ENCODE measurements at regions not wholly inside any gene's neighbourhood (a gene's known extent, or its start where the extent isn't known, plus 50 kb on each side); places are given as distances from the start of the nearest gene placed in this dataset.

GRCh38 chr6:135557582-135557981 is 60.0 kb upstream of the AHI1 start:
- H3K4me1 ChIP-seq (replicated peaks in 1 of 4; ENCODE audit: control insufficient read depth in 3 of 4, insufficient read depth in 4 of 4, low read length in 3 of 4) = no peaks in the 10 kb centered on the region
- no peak overlapping the region for H2BK120ac ChIP-seq (replicated peaks; ENCODE audit: low read depth, low read length)
- DNase-seq (ENCODE audit: low read depth in 1 of 2, low spot score in 2 of 2) = no peak
- no peak overlapping the region for H3K4ac ChIP-seq (replicated peaks; ENCODE audit: insufficient read length, low read depth, low read length)
- H2BK15ac ChIP-seq (ENCODE audit: low read length) = no peak overlapping the region
- H4K20me1 ChIP-seq (replicated peaks in 1 of 2; ENCODE audit: control insufficient read depth in 1 of 2, insufficient read depth in 2 of 2, low read length in 2 of 2) = no peaks in the 10 kb centered on the region
- H2BK20ac ChIP-seq (ENCODE audit: low read length) = no peak overlapping the region
- CTCF ChIA-PET (ENCODE audit: partially characterized antibody) = no interaction called here
- H3K27me3 ChIP-seq (replicated peaks in 1 of 4; ENCODE audit: control insufficient read depth in 3 of 4, extremely low read depth in 1 of 4, insufficient read depth in 3 of 4, low read length in 3 of 4) = no peaks in the 10 kb centered on the region
- POLR2A ChIA-PET (ENCODE audit: partially characterized antibody) = no interaction called here
- no peak overlapping the region for H3K56ac ChIP-seq (replicated peaks; ENCODE audit: insufficient read length, low read depth, low read length)
- H3K9ac ChIP-seq (replicated peaks in 1 of 4; ENCODE audit: extremely low read depth in 1 of 4, low read depth in 3 of 4, low read length in 3 of 4) = no peak overlapping the region
- H3K4me2 ChIP-seq (ENCODE audit: insufficient read depth in 1 of 2, low read depth in 2 of 2, low read length in 2 of 2) = no peak overlapping the region
- FAIRE-seq = no peak
- no peaks in the 10 kb centered on the region for H3K23me2 ChIP-seq (ENCODE audit: low read depth, low read length)
- H3K18ac ChIP-seq (ENCODE audit: extremely low read depth, low read length) = no peak overlapping the region
- H4K8ac ChIP-seq (ENCODE audit: extremely low read depth, insufficient read depth, low read length) = no peak overlapping the region
- no peak overlapping the region for H3K27ac ChIP-seq (ENCODE audit: low read depth, low read length)
- H2AFZ ChIP-seq (ENCODE audit: low read length) = 0 out of 2 replicates have a peak overlapping the region, but pooled peaks have one; percentile 9
- 93% methylated on average over 2 of the region's 2 CpGs; no CpG with 5 or more reads in 1 of the 2 experiments for WGBS, 2 experiments (ENCODE audit: extremely low coverage in 1 of 2, insufficient coverage in 1 of 2, insufficient read length in 1 of 2, insufficient replicate concordance in 2 of 2, low coverage in 1 of 2, low lambda C conversion rate in 2 of 2, missing lambda C conversion rate in 1 of 2)
- H4K5ac ChIP-seq (ENCODE audit: insufficient read length, low read depth, low read length) = no peak overlapping the region
- no peak overlapping the region for H3K4me3 ChIP-seq (ENCODE audit: extremely low read depth in 1 of 4, insufficient read depth in 2 of 4, low read depth in 3 of 4, low read length in 4 of 4)
- H3K36me3 ChIP-seq (ENCODE audit: control insufficient read depth in 2 of 4, insufficient read depth in 4 of 4, low read length in 3 of 4) = no peaks in the 10 kb centered on the region
- no peak overlapping the region for H3K23ac ChIP-seq (ENCODE audit: insufficient read length)
- H2AK5ac ChIP-seq (ENCODE audit: low read depth, low read length) = no peak overlapping the region
- no peak overlapping the region for H3K14ac ChIP-seq (ENCODE audit: insufficient read length)
- TF ChIP-seq BCL11A (IDR thresholded peaks at IDR 0.05; ENCODE audit: low read depth in 2 of 2, low read length in 2 of 2) (no peak), TEAD4 (IDR thresholded peaks at IDR 0.05; ENCODE audit: low read depth, low read length) (no peak), POLR2AphosphoS5 (IDR thresholded peaks at IDR 0.05; ENCODE audit: low read depth, low read length) (no peak), EGR1 (IDR thresholded peaks at IDR 0.05; ENCODE audit: borderline replicate concordance, low read depth, low read length) (no peak), TAF7 (optimal IDR thresholded peaks at IDR 0.05; ENCODE audit: borderline replicate concordance, low read depth, low read length) (no peak), CBX8 (IDR thresholded peaks at IDR 0.05; ENCODE audit: borderline replicate concordance, low read depth, low read length) (no peak)
- TF ChIP-seq, protein P1, sequence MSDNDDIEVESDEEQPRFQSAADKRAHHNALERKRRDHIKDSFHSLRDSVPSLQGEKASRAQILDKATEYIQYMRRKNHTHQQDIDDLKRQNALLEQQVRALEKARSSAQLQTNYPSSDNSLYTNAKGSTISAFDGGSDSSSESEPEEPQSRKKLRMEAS (IDR thresholded peaks at IDR 0.05) = no peak
- no peaks in the 10 kb centered on the region for H3K79me2 ChIP-seq (ENCODE audit: control insufficient read depth in 1 of 2, insufficient read depth in 2 of 2, low read length in 2 of 2)
- no peaks in the 10 kb centered on the region for H3K9me3 ChIP-seq (ENCODE audit: insufficient read depth in 2 of 2, low read depth in 1 of 2, low read length in 1 of 2)
- H2BK5ac ChIP-seq (ENCODE audit: low read depth, low read length) = no peak overlapping the region
- no peak overlapping the region for H4K91ac ChIP-seq (replicated peaks; ENCODE audit: insufficient read length, low read length)
- H2BK12ac ChIP-seq (ENCODE audit: low read depth, low read length) = no peak overlapping the region
- no peaks in the 10 kb centered on the region for H3K79me1 ChIP-seq (ENCODE audit: low read depth, low read length)
